Keratinocyte (primary cell): ENCODE measurements at regions not wholly inside any gene's neighbourhood (a gene's known extent, or its start where the extent isn't known, plus 50 kb on each side); places are given as distances from the start of the nearest gene placed in this dataset.

Experiments used
- DNase-seq: peaks from one replicate; pipeline ENCODE4 v3.0.0-alpha.2; 2011; ENCODE audit warnings: low read depth, missing footprints, low spot score
- FAIRE-seq: peaks from 2 replicates; lab custom pipeline; 2011; peaks lifted over from hg19 to GRCh38; lab: Jason Lieb, UNC
- H2AFZ ChIP-seq: 2 replicates; pipeline ENCODE4 v1.6.0; 2012; ENCODE audit warnings: low read length, control low read depth, inconsistent platforms; ENCODE audit not compliant: control insufficient read depth
- H3K27ac ChIP-seq: 2 replicates; pipeline ENCODE4 v1.5.1; 2011; ENCODE audit warnings: low read length; ENCODE audit not compliant: control insufficient read depth, insufficient read depth
- H3K27me3 ChIP-seq: 3 replicates; pipeline ENCODE4 v1.6.0; 2011; ENCODE audit warnings: low read length; ENCODE audit not compliant: control insufficient read depth, insufficient read depth; ENCODE audit errors: extremely low read depth
- H3K36me3 ChIP-seq, 2 experiments: 2 replicates in 1 of 2; 3 replicates in 1 of 2; pipeline ENCODE4 v1.5.1; 2011; ENCODE audit warnings: low read length in 2 of 2, mild to moderate bottlenecking in 1 of 2; ENCODE audit not compliant: control insufficient read depth in 2 of 2, insufficient read depth in 2 of 2; ENCODE audit errors: extremely low read depth in 1 of 2
- H3K4me1 ChIP-seq: 3 replicates; pipeline ENCODE4 v1.5.1; 2011; ENCODE audit warnings: low read length; ENCODE audit not compliant: control insufficient read depth, insufficient read depth; ENCODE audit errors: extremely low read depth
- H3K4me2 ChIP-seq: 3 replicates; pipeline ENCODE4 v1.6.0; 2011; ENCODE audit warnings: low read depth, low read length; ENCODE audit not compliant: control insufficient read depth, insufficient read depth; ENCODE audit errors: extremely low read depth
- H3K4me3 ChIP-seq, 3 experiments: fragments of 200-600 bp in 1 of 3; sonication (generic) in 1 of 3; 2 replicates in 2 of 3; 3 replicates in 1 of 3; pipeline ENCODE4 v1.5.1; 2011 to 2016; ENCODE audit warnings: low read length in 3 of 3, mild to moderate bottlenecking in 3 of 3, control low read depth in 2 of 3, inconsistent platforms in 1 of 3, low read depth in 1 of 3, mixed read lengths in 1 of 3, mixed run types in 1 of 3, moderate library complexity in 1 of 3; ENCODE audit not compliant: control insufficient read depth in 2 of 3, insufficient read depth in 2 of 3; ENCODE audit errors: extremely low read depth in 1 of 3
- H3K79me2 ChIP-seq: 2 replicates; pipeline ENCODE4 v1.6.0; 2012; ENCODE audit warnings: low read length; ENCODE audit not compliant: control insufficient read depth, insufficient read depth
- H3K9ac ChIP-seq: 3 replicates; pipeline ENCODE4 v1.6.0; 2011; ENCODE audit warnings: low read length; ENCODE audit not compliant: control insufficient read depth, insufficient read depth; ENCODE audit errors: extremely low read depth
- H3K9me1 ChIP-seq: 3 replicates; pipeline ENCODE4 v1.6.0; 2011; ENCODE audit warnings: low read length; ENCODE audit not compliant: control insufficient read depth, insufficient read depth; ENCODE audit errors: extremely low read depth
- H3K9me3 ChIP-seq: 2 replicates; pipeline ENCODE4 v1.5.1; 2012; ENCODE audit warnings: low read depth, low read length; ENCODE audit not compliant: control insufficient read depth
- H4K20me1 ChIP-seq: 3 replicates; pipeline ENCODE4 v1.6.0; 2011; ENCODE audit warnings: low read length; ENCODE audit not compliant: control insufficient read depth, insufficient read depth; ENCODE audit errors: extremely low read depth
- CTCF ChIP-seq, 3 experiments: IDR thresholded peaks in 1 of 3; conservative IDR thresholded peaks in 1 of 3; optimal IDR thresholded peaks in 1 of 3; 2 replicates in 2 of 3; 3 replicates in 1 of 3; pipeline versions ENCODE3 to v1.5.1; 2011; ENCODE audit warnings: low read length in 3 of 3, mild to moderate bottlenecking in 3 of 3, moderate library complexity in 2 of 3, control low read depth in 1 of 3, inconsistent platforms in 1 of 3; ENCODE audit not compliant: insufficient read depth in 2 of 3; ENCODE audit errors: extremely low read depth in 1 of 3
- EZH2 ChIP-seq: IDR thresholded peaks from one replicate; pipeline ENCODE4 v1.6.1; 2012; ENCODE audit warnings: inconsistent platforms, mild to moderate bottlenecking, low read length, moderate library complexity
- dilution Hi-C: fragments of 300-500 bp; cut with MboI; formaldehyde crosslinking; loops from one replicate; pipeline ENCODE4 v1.7.0; 2020; ENCODE audit warnings: low sequenced_read_pairs; ENCODE audit not compliant: extremely low pct_ligation_motif_present

DNA sequence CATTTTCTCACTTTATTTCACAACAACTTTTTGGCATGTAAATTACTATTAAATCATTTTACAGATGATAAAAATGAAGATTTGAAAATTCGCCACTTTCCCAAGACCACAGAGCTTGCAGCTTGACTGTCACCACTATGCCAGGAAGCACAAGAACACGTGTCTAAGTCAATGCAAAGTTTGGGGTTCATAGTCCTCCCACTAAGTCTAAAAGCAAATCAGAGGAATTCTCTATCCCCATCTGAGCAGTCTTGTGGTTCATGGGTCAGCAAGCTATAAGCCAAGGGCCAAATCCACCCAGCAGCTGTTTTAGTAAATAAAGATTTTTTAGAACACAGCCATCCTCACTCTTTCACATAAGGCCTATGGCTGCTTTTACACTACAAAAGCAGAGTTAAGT is 833.3 kb upstream of the INTU start:
- H3K4me1 ChIP-seq = peaks cover 10% of the 10 kb centered on the region

GRCh38 chr4:126799971-126800574 is 832.7 kb upstream of the INTU start:
- H3K79me2 ChIP-seq = no peaks in the 10 kb centered on the region
- H2AFZ ChIP-seq = no peak overlapping the region
- no peak for DNase-seq
- no peaks in the 10 kb centered on the region for H3K9me3 ChIP-seq
- dilution Hi-C loops = no loop called here
- no peaks in the 10 kb centered on the region for H3K9me1 ChIP-seq
- H3K27ac ChIP-seq = no peak overlapping the region
- TF ChIP-seq EZH2 (no peak), CTCF (optimal IDR thresholded peaks at IDR 0.05 in 1 of 3, IDR thresholded peaks at IDR 0.05 in 1 of 3, conservative IDR thresholded peaks at IDR 0.05 in 1 of 3; ENCODE audit: extremely low read depth in 1 of 3, insufficient read depth in 2 of 3, low read length in 3 of 3) (no peak)
- H4K20me1 ChIP-seq = no peaks in the 10 kb centered on the region
- no peak overlapping the region for H3K4me3 ChIP-seq
- FAIRE-seq = peak; percentile 17
- H3K36me3 ChIP-seq = no peaks in the 10 kb centered on the region
- no peak overlapping the region for H3K4me2 ChIP-seq
- no peak overlapping the region for H3K9ac ChIP-seq
- H3K4me1 ChIP-seq = peaks cover 4% of the 10 kb centered on the region
- no peaks in the 10 kb centered on the region for H3K27me3 ChIP-seq

More for the DNA sequence above, 833.3 kb upstream of the INTU start:
- no peak overlapping the region for H2AFZ ChIP-seq
- TF ChIP-seq CTCF (optimal IDR thresholded peaks at IDR 0.05 in 1 of 3, IDR thresholded peaks at IDR 0.05 in 1 of 3, conservative IDR thresholded peaks at IDR 0.05 in 1 of 3; ENCODE audit: extremely low read depth in 1 of 3, insufficient read depth in 2 of 3, low read length in 3 of 3) (no peak), EZH2 (no peak)
- H3K9me1 ChIP-seq = no peaks in the 10 kb centered on the region
- dilution Hi-C loops = no loop called here
- no peaks in the 10 kb centered on the region for H3K36me3 ChIP-seq
- H3K79me2 ChIP-seq = no peaks in the 10 kb centered on the region
- H4K20me1 ChIP-seq = no peaks in the 10 kb centered on the region
- H3K9ac ChIP-seq = no peak overlapping the region
- DNase-seq (no peak), FAIRE-seq (no peak)
- H3K27ac ChIP-seq = no peak overlapping the region
- no peak overlapping the region for H3K4me3 ChIP-seq
- no peak overlapping the region for H3K4me2 ChIP-seq
- H3K9me3 ChIP-seq = no peaks in the 10 kb centered on the region
- no peaks in the 10 kb centered on the region for H3K27me3 ChIP-seq
